OCI-LY7 (cell line): ENCODE measurements at regions not wholly inside any gene's neighbourhood (a gene's known extent, or its start where the extent isn't known, plus 50 kb on each side); places are given as distances from the start of the nearest gene placed in this dataset.

Experiments
- EZH2phosphoT487 ChIP-seq: fragments of 200-600 bp; sonication (generic); IDR thresholded peaks from 2 replicates; pipeline ENCODE4 v1.6.1; 2018; ENCODE audit warnings: low read depth, borderline replicate concordance, mild to moderate bottlenecking, mixed run types, antibody characterized with exemption, low read length, moderate library complexity, mixed read lengths
- TF ChIP-seq, protein P1 (sequence below): fragments of 200-600 bp; sonication (generic); conservative IDR thresholded peaks from 2 replicates; pipeline ENCODE4 v1.5.1; 2014; ENCODE audit warnings: mild to moderate bottlenecking, antibody characterized with exemption, low read length, moderate library complexity, mixed read lengths

DNA sequence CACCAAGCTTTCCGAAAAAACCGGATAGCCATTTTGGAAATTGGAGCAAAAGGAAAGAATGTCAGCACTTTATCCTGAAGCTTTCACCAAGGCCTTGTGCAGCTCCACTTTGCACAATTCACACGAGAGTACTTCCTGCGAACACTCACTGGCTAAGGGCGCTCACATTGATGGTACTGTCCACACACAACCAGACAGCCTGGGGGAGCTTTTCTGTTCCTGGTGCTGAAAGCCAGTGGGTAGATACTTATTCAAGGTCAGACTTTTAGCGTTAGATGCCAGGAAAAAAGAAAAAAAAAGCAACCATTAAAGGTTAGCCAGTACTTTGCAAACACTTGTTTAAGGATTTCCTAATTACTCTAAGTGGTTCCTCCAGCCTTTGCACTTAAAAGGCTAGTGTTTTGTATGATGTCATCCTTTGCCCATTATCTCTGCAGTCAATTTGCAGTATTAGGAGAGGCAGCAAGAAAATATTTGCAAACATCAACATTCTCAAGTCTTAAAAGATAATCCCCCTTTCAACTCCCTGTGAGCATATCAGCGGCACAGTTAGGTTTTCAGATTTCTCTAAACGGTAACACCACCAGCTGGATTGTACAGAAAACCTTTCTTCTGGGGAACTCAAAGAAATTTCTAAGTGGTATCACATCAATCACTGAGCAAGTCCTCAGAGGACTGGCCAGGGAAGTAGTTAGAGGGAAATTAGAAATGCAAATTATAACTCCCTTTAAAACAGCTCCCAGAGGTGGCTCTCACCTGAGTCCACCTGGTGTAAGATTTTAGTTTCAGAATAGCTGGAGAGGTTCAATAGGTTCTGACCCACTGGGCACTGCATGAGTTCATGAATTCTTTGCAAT lies 243.4 kb upstream of the IRX5 start:
- TF ChIP-seq, protein P1, sequence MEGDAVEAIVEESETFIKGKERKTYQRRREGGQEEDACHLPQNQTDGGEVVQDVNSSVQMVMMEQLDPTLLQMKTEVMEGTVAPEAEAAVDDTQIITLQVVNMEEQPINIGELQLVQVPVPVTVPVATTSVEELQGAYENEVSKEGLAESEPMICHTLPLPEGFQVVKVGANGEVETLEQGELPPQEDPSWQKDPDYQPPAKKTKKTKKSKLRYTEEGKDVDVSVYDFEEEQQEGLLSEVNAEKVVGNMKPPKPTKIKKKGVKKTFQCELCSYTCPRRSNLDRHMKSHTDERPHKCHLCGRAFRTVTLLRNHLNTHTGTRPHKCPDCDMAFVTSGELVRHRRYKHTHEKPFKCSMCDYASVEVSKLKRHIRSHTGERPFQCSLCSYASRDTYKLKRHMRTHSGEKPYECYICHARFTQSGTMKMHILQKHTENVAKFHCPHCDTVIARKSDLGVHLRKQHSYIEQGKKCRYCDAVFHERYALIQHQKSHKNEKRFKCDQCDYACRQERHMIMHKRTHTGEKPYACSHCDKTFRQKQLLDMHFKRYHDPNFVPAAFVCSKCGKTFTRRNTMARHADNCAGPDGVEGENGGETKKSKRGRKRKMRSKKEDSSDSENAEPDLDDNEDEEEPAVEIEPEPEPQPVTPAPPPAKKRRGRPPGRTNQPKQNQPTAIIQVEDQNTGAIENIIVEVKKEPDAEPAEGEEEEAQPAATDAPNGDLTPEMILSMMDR = no peak
- TF ChIP-seq EZH2phosphoT487 = no peak
